Activated T-helper 1 cell treated with Interleukin-2 at 50 U/mL for 16 hours (primary cell): ENCODE measurements at regions not wholly inside any gene's neighbourhood (a gene's known extent, or its start where the extent isn't known, plus 50 kb on each side); places are given as distances from the start of the nearest gene placed in this dataset.
"Not testable (repeated sequence)": the region's sequence is repeated elsewhere in the genome, so short reads cannot be mapped to it uniquely, and the experiment has no call there.

Experiments used
- DNase-seq: peaks from one replicate; pipeline ENCODE4 v3.0.0-alpha.2; 2020; ENCODE audit warnings: low read depth

DNA sequence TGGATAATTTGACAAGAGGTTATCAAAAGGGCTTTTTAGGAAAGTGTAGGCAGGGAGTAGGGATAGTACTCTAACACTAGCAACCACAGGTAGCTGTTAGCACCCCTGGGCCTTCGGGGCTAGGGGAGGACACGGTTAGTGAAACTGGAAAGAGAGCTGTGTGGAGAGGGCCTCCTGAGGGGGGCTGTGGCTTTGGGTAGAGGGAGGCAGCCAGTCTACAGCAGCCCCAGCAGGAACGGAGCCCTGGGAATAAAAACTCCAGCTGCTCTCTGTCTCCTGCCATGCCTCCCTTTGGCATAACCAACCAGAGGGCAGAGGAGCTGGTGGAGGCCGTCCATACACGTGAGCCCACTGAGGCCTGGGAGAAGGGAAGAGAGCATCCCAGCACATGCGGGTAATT is 223.2 kb downstream of the FOXD2 start:
- no peak for DNase-seq

DNA sequence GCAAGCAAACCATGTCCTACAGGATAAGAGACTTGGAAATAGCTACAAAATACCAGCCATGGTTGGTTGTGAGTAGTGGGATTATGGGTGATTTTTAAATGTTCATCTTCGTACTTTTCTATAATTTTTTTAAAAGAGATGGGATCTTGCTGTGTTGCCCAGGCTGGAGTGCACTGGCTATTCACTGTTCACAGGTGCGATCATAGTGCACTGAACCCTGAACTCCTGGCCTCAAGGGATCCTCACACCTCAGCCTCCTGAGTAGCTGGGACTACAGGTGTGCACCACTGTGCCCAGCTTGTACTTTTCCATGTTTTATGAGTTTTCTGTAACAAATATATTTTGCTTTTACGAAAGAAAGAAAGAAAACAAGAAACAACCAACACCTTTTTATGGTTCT is 224.2 kb downstream of the FOXD2 start:
- no peak for DNase-seq

DNA sequence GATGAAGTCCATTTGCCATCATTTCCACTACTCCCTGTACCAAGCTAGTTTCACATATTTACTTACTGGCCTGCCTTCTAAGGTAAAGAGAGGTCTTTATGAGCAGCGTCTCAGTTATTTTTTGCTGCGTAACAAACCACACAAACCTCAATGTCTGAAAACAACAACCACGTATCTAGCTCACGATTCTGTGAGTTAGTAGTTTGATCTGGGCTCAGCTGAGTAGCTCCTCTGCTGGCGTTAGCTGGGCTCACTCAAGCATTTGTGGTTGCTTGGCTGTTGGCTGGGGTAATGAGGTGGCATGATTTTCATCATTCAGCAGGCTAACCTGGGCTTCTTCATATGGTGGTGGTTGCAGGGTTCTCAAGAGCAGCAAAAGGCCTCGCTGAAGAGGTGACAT is 225.4 kb downstream of the FOXD2 start:
- no peak for DNase-seq

DNA sequence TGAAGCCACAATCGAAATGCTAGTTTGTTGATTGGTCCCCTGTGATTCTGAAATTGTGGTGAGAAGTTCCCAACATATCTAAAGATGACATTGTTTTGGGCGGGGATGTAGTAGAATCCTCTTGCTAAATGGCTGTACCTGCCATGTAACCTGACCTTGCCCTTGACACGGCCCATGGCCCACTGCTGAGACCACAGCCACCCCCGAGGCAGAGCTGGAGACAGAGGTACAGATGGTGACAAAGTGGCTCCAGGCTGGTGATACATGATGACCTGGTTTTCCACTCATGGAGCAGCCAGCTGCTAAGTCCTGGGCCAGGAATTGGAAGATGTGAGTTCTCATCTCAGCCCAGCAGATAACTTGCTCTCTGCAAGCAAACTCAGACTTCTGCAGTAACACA is 226.5 kb downstream of the FOXD2 start:
- no peak for DNase-seq

DNA sequence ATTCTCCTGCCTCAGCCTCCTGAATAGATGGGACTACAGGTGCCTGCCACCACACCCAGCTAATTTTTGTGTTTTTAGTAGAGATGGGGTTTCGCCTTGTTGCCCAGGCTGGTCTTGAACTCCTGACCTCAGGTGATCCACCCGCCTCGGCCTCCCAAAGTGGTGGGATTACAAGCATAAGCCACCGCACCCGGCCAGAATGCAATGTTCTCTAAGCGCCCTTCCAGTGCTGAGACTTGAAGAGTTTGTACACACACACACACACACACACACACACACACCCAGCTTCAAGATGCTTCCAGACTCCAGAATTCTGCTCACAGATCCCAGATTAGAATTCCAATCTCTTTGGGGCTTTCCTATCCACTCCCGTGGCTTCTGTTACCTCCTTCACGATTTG is 227.1 kb downstream of the FOXD2 start:
- DNase-seq = not testable (repeated sequence)

DNA sequence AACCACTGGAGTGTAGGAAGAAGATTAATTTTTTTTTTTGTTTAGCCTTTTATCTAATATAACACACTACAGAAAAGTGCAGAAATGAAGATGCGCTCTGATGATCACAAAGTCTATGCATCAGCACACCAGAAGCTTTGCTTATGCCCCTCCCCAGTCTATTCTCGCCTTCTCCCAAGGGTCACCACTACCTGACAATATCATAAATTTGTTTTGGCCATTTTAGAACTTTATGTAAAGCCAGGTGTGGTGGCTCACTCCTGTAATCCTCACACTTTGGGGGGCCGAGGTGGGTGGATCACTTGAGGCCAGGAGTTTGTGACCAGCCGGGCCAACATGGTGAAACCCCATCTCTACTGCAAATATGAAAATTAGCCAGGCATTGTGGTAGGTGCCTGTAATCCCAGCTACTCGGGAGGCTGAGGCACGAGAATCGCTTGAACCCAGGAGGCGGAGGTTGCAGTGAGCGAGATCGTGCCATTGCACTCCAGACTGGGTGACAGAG is 231.3 kb downstream of the FOXD2 start:
- no peak for DNase-seq

DNA sequence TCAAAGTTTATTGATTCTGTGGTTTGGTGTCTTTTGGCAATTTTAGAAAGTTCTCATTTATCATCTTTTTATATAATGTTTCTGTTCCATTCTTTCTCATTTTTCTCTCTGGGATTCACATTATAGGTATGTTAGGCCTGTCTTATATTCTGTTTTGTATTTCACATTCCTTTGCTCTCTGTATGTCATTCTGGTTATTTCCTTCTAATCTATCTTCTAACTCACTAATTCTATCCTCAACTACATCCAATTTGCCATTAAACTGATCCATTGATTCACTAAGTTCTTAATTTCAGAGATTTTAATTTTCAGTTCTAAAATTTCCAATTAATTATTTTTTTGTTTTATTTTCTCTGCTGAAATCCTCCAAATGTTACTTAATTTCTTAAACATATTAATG is 234.8 kb downstream of the FOXD2 start:
- no peak for DNase-seq

DNA sequence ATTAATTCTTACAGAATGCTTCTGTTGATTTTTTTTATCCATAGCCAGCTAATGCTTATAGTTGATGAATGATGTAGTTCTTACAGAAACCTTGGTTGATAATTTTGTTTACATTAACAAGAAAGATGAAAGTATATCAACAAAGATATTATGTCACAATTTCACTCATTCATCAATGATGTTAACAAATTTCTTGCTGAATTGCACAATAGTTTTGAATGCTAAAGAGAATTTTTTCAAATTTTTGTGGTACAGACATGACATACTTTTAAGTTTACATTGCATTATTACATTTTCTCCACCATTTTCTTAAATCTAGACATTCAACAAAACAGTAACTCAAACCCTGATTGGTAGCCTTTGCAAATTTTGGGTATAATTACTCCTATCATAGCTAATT is 236.3 kb downstream of the FOXD2 start:
- DNase-seq = no peak

DNA sequence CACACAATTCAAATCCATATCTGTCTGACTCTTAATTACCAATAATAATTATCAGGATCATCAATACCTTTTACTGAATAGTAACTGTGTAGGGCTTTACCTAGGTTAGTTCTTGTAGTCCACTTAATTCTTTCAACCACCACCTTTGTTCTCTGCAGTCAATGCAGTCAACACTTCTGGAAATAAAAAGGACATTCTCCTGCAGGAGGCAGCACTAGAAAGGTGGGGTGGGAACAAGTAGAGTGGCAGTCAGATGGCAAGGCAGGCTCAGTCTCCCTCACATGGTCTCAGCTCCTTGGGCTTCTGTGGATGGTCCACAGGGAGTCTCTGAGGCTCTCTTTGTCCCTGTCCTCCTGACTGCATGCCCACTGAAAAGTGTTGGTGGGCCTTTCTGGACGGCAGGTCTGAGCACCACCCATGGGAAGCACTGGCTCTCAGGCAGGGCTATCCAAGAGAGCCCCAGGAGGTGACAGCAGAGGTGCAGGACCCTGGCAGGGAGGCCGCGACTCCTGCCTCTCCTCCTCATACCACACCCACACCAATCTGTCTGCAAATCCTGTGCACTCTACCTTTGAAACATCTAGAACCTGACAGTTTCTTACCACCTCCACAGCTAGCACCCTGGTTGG is 237.3 kb downstream of the FOXD2 start:
- no peak for DNase-seq

DNA sequence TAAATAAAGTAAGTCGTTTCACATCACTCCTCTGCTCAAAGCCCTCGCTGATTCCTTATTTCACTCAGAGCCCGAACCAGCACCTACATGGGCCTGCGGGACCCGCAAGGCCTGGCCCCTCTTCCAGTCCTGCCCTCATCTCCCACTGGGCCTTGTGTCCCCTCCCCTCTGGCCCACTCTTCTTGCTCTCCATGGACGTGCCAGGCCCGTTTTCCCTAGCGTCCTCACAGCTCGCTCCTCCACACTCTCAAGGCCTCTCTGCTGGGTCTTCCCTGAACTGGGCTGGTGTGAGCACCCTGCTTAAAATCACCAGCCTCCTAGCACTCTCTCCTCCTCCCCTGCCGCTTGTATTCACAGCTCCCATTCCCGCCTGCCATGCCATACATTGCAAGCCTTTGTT is 237.9 kb downstream of the FOXD2 start:
- no peak for DNase-seq

DNA sequence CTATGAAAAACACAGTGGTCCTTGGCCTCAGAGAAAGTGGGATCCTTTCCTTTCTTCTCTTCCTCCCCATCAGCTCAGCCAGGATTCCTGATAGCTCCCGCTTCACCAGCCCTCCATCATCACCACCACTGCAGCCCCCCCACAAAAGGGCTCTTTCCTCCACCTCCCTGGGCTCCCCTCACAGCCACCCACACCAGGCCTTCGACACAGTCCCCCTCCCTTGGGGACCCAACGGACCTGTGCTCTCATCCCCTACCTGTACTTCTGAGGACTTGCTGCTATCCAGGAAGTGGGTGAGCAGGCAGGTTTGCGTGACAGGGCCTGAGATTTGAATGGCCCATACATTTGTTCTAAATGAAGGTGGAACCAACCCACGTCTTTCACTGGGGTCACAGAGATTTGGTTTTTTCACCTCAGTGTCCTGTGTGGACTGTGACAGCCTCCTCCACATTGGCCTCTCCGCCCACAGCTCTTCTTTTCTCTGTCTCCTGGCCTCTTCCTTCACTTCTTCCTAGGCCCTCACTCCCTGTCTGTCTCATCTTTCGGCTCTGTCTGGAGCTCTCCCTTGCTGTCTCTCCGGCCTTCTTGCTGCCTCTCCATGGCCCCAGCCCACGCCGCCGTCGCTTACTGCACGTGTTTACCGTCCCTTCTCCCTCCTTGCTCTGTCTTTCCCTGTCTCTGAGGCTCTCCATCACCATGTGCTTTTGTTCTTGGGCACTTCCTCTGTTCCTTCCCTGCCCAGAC is 238.6 kb downstream of the FOXD2 start:
- DNase-seq = no peak

DNA sequence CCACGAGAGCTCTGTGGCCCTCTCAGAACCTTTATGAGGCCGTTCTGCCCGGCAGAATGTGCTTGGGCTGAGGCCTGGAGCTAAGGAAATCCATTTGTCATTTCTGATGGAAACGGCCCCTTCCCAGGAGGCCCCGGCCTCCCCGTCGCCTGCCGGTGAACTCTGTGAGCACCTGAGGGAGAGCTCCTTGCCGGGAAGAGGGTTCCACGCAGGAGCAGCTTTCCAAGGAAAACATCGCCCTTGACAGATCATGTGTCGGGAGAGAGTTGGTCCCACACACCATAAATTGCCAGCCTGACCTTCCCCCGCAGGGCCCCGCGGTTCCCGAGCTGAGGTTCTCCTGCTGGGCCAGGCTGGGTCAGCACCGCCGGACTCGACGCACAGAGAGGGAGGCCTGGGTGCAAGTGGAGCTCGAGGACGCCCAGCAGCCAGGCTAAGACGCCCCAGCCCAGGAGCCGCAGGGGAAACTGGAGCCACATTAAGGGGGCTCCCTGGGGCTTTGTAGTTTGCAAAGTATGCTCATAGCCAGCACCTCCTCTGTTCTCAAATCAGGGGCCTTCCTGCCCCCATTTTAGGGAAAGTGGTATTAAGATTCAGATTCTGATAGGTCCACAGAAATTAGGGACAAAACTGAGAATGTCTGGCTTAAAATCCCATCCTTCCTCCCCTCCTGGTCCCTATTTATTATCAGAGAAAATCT is 239.5 kb downstream of the FOXD2 start:
- DNase-seq = no peak

DNA sequence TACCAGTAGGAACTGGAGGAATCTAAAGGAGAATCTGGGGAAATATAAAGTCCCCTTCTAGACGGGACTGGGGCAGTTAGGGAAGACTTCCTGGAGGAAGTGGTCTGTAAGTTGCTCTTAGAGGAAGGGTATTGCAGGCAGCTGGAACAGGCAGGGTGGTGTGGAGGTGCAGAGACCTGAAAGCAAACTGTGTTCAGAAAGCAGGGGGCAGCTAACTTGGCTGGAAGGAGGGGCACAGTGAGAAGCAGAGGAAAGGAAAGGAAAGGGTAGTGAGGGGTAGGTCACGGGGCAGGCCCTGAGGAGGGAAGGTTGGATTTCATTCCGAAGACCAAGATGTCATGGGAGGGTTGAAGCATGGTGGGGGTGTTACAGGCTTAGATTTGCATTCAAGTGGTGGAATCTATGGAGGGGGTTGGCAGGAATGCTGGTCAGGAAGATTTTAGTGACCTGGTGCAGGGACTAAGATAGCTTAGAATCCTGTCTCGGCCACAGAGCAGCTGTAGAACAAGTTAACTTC is 240.7 kb downstream of the FOXD2 start:
- no peak for DNase-seq

DNA sequence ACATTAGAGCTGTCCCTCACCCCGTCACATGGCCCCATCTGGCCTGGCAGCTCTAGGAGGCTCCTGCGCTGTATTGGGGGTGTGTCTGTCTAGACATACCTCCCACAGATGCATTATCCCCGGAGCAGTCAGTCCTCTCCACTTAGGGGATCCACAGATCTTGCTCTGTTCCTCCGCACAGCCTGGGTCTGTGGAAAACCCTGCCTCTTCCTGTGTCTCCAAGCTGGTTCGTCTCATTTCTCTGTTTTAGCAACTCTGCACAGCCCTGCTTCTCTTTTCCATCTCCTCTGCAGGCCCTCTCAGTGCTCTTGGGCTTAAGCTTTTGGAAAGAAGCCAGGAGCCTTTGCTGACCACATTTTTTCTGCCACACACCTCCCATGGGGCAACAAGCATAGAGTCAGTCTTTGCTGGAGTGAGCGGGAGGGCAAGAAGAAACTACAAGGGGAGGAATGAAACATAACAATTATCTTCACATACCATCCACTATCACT is 241.5 kb downstream of the FOXD2 start:
- DNase-seq = no peak

DNA sequence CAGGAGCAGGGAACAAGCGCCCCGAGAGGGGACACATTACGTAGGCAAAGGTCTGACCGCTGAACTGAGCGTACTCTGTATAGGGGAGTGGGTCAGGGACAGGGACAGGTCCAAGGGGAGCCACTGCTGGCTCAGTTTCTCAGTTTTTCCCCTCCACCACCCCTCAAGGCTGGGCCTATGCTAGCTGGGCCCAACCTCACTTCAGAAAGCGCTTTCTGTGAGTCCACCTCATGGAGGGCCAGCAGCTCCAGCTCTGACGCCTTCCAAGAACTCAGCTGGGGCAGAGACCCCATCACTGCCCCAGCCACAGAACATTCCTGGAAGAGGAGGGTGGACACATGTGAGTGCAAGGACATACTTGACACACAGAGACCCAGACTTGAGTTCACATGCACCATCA is 242.0 kb downstream of the FOXD2 start:
- DNase-seq = no peak

DNA sequence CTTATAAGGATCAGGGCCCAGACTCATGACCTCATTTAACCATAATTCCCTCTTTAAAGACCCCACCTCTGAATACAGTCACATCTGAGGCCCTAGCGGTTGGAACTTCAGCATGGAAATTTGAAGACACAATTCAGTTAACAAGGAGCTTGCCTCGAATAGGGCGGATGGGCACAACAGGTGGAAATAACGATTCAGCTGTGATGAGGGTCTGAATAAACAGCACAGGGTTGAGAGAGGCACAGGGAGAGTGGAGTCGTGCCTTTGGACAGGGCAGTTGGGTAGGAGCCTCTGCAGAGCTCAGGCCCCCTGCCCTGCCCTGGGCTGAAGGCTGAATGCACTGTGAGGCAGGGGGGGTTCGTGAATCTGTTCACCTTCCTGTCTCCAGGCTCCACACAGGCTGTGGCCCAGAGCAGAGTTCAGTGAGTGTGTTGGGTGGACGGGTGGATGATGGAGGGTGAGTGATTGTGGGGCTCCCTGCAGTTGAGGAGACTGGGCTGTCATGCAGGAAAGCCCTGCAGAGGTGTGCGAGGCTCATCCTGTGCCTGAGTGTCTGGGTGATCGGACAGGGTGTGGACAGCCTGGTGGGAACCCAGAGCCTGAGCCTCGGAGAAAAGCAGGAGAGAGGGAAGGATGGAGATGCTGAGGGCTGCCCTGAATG is 243.1 kb downstream of the FOXD2 start:
- DNase-seq = no peak

DNA sequence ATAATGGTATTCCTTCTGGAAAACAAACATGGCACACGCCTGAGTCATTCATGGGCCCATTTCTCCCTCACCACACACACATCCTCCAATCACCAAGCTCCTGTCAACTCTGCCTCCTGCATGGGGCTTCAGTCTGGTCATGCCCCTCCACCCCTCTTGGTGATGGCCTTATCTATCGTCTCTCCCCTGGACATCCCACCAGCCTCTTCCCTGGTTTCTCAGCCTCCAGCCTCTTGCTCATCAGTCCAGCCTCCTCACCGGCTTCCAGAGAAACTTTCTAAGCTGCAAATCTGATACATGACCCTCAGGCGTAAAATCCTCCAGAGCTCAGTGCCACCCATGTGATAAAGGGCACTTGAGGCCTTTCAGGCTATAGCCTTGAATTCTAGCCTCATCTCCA is 243.9 kb downstream of the FOXD2 start:
- no peak for DNase-seq

DNA sequence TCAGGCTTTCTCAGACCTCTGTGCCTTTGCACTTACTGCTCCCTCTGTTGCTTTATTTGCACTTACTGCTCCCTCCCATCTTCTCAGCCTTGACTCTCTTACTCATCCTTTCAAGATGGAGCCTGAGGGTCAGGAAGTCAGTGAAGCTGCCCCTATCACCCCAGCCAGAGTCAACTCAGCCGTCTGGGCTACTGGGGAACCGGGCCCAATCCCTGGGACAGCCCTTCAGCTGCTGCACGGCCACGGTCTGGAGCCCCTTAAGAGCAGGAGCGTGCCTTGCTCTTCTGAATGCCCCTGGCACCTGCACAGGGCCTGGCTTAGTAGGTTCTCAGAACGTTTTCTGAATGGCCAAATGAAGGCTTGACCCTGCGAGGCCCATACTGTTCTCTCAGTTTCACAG is 244.4 kb downstream of the FOXD2 start:
- no peak for DNase-seq

DNA sequence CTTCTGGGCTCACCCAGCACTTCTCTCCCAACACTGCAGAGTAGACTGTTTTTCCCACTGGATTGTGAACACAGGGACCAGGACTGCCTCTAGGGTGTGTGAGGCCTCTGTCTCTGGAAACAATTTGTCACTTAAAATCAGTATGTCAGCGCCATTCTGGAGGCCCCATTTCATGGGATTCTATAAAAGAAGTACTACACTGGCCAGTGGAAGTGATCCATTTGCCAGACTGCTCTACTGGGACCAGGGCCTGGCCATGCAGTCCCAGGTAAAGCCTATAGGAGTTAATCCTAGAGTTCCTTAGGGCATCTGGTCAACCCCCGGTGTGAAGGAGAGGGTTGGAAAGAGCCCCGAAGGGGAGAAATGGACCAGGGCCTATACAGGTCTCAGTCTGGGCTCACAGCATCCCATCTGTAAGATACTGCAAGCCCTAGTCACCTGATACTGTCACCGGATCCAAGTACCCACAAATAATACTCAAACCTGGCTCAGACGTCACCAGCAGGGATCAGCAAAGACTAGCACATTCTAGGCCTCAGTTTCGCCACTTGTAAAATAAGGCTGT is 245.0 kb downstream of the FOXD2 start:
- no peak for DNase-seq

DNA sequence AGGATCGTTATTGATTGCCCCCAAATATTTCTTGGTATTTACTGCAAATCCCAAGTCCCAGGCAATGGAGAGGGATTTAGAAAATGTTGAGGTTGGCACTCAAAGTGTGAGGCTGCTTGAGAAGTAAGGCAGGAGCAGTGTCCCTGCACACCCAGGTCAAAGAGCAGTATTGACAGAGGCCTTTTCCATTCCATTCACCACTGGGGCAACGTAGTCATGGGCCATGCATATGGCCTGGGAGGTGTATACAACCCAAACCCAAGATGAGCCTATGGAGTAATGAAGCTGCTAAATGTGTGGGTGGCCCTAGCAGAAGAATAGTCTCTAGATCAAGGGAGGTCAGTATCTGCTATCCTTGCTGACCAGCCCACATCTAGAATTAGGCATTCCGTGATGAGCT is 245.6 kb downstream of the FOXD2 start:
- DNase-seq = no peak

DNA sequence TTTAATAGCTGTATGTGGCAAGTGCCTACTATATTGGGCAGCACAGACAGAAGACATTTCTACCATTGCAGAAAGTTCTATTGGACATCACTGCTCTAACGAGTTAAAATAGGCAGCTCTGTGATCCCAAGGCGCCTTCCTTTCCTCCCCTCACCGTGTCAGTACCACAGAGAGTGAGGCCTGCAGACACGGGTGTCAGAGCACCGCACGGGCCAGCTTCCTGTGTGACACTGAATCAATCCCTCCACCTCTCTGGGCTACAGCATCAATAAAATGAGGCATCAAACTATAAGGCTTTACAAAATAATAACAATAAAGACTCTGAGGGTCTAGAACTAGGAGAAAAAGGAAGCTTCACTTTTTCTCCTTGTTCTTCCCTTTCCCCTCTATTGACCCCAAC is 246.7 kb downstream of the FOXD2 start:
- no peak for DNase-seq
